ENCODE measurements at regions not wholly inside any gene's neighbourhood (a gene's known extent, or its start where the extent isn't known, plus 50 kb on each side); places are given as distances from the start of the nearest gene placed in this dataset.

GRCh38 chr6:169165561-169166300, 87.9 kb downstream of the THBS2 start:
- peak; percentile 22 for DNase-seq (ENCODE audit: low read depth, low spot score)

GRCh38 chr6:169164986-169165385, 88.7 kb downstream of the THBS2 start:
- DNase-seq (ENCODE audit: low read depth, low spot score) = no peak

- DNase-seq (ENCODE audit: low read depth, low spot score) = no peak
These were observed 89.2 kb downstream of the THBS2 start for GRCh38 chr6:169164451-169164850.

GRCh38 chr6:169163411-169163901, 90.2 kb downstream of the THBS2 start:
- no peak for DNase-seq (ENCODE audit: low read depth, low spot score)

- DNase-seq (ENCODE audit: low read depth, low spot score) = peak; percentile 79
These were observed 90.8 kb downstream of the THBS2 start for GRCh38 chr6:169162752-169163407.

- no peak for DNase-seq (ENCODE audit: low read depth, low spot score)
These were observed 91.4 kb downstream of the THBS2 start for GRCh38 chr6:169162249-169162648.

GRCh38 chr6:169161572-169162167, 92.0 kb downstream of the THBS2 start:
- no peak for DNase-seq (ENCODE audit: low read depth, low spot score)

GRCh38 chr6:169160855-169161560, 92.6 kb downstream of the THBS2 start:
- DNase-seq (ENCODE audit: low read depth, low spot score) = no peak

GRCh38 chr6:169160091-169160854, 93.4 kb downstream of the THBS2 start:
- DNase-seq (ENCODE audit: low read depth, low spot score) = no peak

GRCh38 chr6:169159331-169159730, 94.3 kb downstream of the THBS2 start:
- DNase-seq (ENCODE audit: low read depth, low spot score) = no peak

- DNase-seq (ENCODE audit: low read depth, low spot score) = no peak
These were observed 95.0 kb downstream of the THBS2 start for GRCh38 chr6:169158691-169159090.

- peak; percentile 81 for DNase-seq (ENCODE audit: low read depth, low spot score)
These were observed 95.5 kb downstream of the THBS2 start for GRCh38 chr6:169158174-169158573.

- DNase-seq (ENCODE audit: low read depth, low spot score) = no peak
These were observed 96.2 kb downstream of the THBS2 start for GRCh38 chr6:169157197-169158148.

- DNase-seq (ENCODE audit: low read depth, low spot score) = no peak
These were observed 96.9 kb downstream of the THBS2 start for GRCh38 chr6:169156793-169157147.

GRCh38 chr6:169156108-169156792, 97.4 kb downstream of the THBS2 start:
- peak; percentile 22 for DNase-seq (ENCODE audit: low read depth, low spot score)

GRCh38 chr6:169155481-169155880, 98.2 kb downstream of the THBS2 start:
- no peak for DNase-seq (ENCODE audit: low read depth, low spot score)

- no peak for DNase-seq (ENCODE audit: low read depth, low spot score)
These were observed 100.2 kb downstream of the THBS2 start for GRCh38 chr6:169153401-169153800.

GRCh38 chr6:169146521-169146920, 107.1 kb downstream of the THBS2 start:
- no peak for DNase-seq (ENCODE audit: low read depth, low spot score)

GRCh38 chr6:169145991-169146501, 107.6 kb downstream of the THBS2 start:
- DNase-seq (ENCODE audit: low read depth, low spot score) = no peak

Measured in astrocyte of the hippocampus (primary cell).